ENCODE measurements at regions not wholly inside any gene's neighbourhood (a gene's known extent, or its start where the extent isn't known, plus 50 kb on each side); places are given as distances from the start of the nearest gene placed in this dataset.
"Not testable (repeated sequence)": the region's sequence is repeated elsewhere in the genome, so short reads cannot be mapped to it uniquely, and the experiment has no call there.

DNA sequence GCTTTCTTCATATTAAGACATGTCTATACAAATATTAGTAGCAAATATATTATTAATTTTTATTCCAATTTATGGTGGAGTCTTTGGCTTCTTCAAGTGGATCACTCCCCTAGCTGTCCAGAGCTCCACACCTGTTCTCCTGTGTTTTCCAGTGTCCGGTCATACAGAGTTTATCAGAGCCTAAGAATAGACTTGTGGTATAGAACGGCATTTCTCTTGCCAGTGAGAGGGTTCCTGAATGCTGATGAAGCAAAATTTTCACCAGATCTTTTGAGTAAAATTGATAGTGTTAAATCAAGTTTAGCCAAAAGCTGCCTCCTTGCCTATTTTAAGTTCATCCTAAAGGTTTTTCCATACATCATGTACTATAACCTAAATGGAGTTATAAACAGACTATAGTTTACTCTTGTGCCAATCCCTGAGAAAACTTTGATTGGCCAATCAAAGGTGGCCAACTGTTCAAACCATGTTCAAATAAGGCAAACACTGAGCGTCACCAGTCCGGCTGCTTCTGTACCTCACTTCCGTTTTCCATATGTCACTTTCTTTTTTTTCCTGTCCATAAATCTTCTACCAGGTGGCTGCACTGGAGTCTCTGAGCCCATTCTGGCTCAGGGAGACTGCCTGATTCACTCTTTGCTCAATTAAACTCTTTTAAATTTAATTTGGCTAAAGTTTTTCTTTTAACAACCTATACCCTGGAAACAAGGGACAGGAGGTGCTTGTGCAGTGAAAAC, 422.7 kb upstream of the FRG2C start:
- DNase-seq (ENCODE audit: low read depth in 2 of 2, low spot score in 1 of 2): not testable (repeated sequence)

GRCh38 chr3:75242012-75242735, 422.0 kb upstream of the FRG2C start:
- DNase-seq (ENCODE audit: low read depth in 2 of 2, low spot score in 1 of 2): no peak

GRCh38 chr3:75248974-75249373, 415.2 kb upstream of the FRG2C start:
- no peak for DNase-seq (ENCODE audit: low read depth in 2 of 2, low spot score in 1 of 2)

GRCh38 chr3:75254685-75255084, 409.4 kb upstream of the FRG2C start:
- no peak for DNase-seq (ENCODE audit: low read depth in 2 of 2, low spot score in 1 of 2)

DNA sequence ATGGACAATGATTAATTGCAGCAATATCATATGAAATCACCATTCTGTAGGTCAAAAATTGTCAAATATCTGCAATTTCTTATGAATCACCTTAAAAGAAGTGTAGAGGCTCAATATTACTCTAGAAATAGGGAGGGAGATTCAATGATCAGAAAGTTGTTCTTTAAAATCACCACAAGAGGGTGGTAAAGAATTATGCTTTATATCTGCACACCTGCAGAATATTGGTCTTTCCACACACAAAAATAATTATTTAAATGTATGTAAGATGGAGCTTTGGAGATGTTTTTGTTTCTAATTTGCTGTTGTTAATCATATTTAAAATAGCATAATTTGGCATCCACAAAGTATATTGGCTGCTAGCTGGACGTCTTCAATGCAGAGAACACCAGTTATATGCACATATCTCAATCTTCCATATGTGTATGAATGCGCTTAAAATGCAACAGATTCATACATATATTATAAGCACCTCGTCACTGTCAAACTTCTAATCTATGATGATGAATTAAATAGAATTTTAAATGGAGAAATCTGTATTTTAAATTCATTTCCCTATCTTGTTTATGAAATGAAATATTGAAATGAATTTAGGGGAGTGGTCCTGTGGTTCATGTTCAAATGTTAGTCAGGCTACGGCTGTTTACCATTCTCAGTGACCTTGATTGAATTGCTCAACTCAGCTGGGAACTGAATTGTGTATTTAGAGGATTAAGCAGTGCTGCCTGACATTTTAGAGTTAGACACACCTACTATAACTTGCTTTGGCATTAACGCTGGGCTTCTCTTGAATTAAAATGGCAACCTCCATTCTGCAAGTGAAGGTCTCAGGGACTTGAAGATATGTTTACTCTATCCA, 405.1 kb upstream of the FRG2C start:
- DNase-seq (ENCODE audit: low read depth in 2 of 2, low spot score in 1 of 2): not testable (repeated sequence)

GRCh38 chr3:75260975-75261374, 403.2 kb upstream of the FRG2C start:
- DNase-seq (ENCODE audit: low read depth in 2 of 2, low spot score in 1 of 2): not testable (repeated sequence)

DNA sequence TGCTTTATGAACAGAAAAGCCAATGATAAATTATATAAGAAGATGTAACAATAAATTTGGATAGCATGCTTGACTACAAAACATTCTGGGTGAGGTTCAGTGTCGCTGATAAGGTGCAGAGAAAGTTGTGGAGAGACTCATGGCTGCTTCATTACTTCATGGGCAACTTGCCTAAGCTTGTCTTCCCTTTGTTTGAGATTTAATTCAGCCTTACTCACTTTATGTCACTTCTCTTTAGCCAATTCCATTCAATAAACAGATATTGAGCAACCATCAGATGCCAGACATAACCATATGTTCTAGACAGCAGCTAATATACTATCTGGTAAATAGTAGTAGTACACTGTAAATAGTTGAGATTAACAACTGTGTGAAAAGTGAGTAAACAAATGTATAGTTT, 401.5 kb upstream of the FRG2C start:
- DNase-seq (ENCODE audit: low read depth in 2 of 2, low spot score in 1 of 2): no peak

DNA sequence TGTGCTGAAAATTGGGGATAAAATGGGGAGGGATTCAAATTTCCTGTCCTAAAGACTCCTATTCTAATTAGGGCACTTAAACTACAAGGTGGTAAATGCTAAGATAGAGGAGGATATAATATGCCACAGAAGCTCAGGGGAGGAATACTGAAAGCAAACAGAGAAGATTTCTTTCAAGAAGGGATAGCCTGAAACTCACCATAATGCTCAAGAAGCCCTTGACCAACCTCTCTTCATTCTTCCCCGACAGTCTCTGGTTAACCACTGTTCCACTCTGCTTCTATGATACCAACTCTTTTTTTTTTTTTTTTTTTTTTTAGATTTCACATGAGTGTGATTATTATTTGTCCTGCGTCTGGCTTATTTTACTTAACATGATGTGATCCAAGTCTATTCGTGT, 398.2 kb upstream of the FRG2C start:
- DNase-seq (ENCODE audit: low read depth in 2 of 2, low spot score in 1 of 2): no peak

DNA sequence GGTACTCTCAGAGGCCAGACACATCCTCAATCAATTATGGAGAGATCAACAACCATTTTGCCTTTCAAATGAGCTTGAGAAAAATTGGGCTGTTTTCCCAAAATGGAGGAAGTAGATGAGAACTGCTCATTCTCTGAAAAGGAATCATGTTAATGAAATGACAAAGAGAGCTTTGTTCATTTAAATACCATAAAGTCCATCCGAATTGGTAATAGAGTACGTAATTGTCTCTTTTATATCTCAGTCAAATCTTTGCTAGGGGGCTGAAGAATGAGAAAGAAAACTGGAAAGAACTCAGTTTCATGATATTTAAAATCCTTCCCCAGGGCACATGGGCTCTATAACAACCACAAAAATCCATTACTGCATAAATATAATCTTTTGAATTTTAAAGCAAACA, 395.6 kb upstream of the FRG2C start:
- DNase-seq (ENCODE audit: low read depth in 2 of 2, low spot score in 1 of 2): not testable (repeated sequence)

DNA sequence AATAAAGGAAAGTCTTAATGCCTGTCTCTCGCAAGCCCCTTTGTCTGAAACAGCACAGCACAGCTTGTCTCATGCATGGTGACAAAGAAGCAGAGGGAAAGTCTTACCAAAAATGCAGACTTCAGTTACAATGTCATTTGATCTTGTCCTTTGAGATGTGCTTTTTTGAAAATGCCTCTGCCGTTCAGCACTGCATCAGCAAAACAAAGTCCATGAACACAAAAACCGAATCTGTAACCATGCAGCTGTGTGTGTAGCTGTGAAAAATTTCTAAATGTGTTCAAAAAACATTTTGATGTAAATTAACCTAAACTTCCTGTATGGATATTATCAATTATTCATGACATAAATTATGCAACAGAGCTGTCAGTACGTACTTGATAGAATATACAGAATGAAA, 391.9 kb upstream of the FRG2C start:
- DNase-seq (ENCODE audit: low read depth in 2 of 2, low spot score in 1 of 2): not testable (repeated sequence)

GRCh38 chr3:75272691-75273090, 391.4 kb upstream of the FRG2C start:
- no peak for DNase-seq (ENCODE audit: low read depth in 2 of 2, low spot score in 1 of 2)

DNA sequence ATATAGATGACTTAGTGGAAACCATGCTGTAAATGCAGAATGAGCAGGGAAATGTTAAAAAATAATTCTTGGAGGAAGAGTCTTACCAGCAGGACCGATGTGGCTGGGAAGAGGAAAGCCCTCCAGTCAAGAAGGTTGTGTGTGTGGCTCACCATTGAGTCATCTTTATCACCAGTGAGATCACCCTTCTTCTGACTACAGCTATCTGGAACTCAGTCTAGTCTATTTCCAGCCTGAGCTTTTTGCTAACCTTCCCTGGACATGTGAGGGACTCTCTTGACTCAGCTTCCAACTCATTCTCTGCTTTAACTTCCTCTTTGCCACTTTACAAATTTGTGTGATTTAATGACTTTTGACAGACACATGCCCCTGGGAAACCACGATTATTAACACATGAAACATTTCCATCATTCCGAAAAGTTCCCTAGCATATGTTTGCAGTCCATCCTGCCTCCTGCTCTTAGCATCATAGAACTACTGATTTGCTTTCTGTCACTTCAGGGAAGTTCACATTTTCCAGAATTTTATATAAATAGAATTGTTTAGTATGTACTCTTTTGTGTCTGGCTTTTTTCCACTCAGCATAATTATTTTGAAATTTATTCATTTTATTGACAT, 378.5 kb upstream of the FRG2C start:
- DNase-seq (ENCODE audit: low read depth in 2 of 2, low spot score in 1 of 2): not testable (repeated sequence)

GRCh38 chr3:75288972-75289574, 375.1 kb upstream of the FRG2C start:
- DNase-seq (ENCODE audit: low read depth in 2 of 2, low spot score in 1 of 2): not testable (repeated sequence)

- DNase-seq (ENCODE audit: low read depth in 2 of 2, low spot score in 1 of 2): no peak
Observed at GRCh38 chr3:75294124-75294523, 370.0 kb upstream of the FRG2C start.

DNA sequence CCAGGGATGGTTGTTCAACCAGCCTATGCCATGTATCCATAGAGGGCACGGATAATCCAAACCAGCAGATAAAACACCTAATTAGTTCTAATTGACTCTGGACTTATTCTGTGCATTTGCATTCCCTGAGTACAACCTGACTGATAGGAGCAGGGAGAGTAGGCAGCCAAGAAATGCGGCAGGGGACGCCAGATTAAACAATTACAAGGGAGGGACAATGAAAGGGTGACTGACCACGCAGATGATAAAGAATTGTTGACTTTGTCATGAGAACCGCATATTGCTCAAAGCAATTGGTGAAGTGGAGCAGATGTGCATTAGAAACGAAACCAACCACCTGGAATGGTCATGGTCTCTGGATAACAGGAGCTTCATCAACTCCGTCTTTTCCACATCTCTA, 369.1 kb upstream of the FRG2C start:
- no peak for DNase-seq (ENCODE audit: low read depth in 2 of 2, low spot score in 1 of 2)

- DNase-seq (ENCODE audit: low read depth in 2 of 2, low spot score in 1 of 2): no peak
Observed at GRCh38 chr3:75296858-75297257, 367.3 kb upstream of the FRG2C start.

- no peak for DNase-seq (ENCODE audit: low read depth in 2 of 2, low spot score in 1 of 2)
Observed at GRCh38 chr3:75300606-75301005, 363.5 kb upstream of the FRG2C start.

DNA sequence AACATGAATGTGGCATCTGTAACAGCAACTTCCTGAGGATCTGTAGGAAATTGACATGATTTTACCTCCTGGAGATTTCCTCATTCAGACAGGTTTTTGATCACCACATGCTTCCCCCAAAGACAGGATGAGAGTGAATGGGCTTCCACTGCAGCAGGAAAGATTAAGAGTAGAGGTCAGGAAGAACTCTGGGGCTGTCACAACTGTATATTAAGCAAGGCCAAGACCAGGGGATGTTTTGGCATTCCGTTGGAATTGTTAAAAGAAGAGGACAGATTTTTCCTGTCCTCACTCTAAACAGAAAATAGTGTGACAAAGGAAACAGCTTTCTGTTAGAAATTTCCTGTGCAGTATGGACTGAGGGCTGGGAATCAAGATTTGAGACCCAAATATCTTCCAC, 363.1 kb upstream of the FRG2C start:
- DNase-seq (ENCODE audit: low read depth in 2 of 2, low spot score in 1 of 2): not testable (repeated sequence)

DNA sequence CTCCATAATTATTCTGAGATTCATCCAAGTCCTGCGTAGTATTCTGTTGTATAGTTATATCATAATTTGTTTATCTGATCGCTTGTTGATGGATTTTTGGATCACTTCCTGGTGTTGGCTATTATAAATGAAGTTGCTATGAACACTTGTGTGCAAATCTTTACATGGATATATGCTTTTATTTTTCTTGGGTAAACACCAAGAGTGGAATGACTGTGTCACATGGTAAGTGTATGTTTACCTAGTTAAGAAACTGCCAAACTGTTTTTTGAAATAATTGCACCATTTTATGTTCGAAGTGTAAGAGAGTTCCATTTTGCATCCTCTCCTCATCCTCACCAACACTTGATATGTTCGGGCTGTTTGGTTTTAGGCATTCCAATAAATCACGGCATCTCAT, 360.4 kb upstream of the FRG2C start:
- DNase-seq (ENCODE audit: low read depth in 2 of 2, low spot score in 1 of 2): no peak

DNA sequence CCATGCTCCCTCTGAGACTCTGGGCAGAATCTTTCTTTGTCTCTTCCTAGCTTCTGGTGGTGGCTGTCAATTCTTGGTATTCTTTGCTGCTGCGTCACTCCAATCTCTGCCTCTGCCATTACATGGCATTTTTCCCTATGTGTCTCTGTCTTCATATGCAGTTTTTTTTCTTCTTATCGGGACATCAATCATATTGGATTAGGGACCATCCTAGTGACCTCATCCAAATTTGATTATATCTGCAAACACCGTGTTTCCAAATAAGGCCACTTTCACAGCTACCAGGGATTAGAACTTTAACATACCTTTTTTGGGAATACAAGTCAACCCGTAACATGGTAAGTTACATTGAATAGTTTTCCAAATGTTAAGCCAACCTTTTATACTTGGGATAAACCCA, 358.2 kb upstream of the FRG2C start:
- no peak for DNase-seq (ENCODE audit: low read depth in 2 of 2, low spot score in 1 of 2)

- not testable (repeated sequence) for DNase-seq (ENCODE audit: low read depth in 2 of 2, low spot score in 1 of 2)
Observed at GRCh38 chr3:75311306-75311705, 352.8 kb upstream of the FRG2C start.
